HG03558 (cell line): ENCODE measurements at regions not wholly inside any gene's neighbourhood (a gene's known extent, or its start where the extent isn't known, plus 50 kb on each side); places are given as distances from the start of the nearest gene placed in this dataset.
"Not testable (repeated sequence)": the region's sequence is repeated elsewhere in the genome, so short reads cannot be mapped to it uniquely, and the experiment has no call there.

Experiments
- ATAC-seq: cut with Tn5 transposase; IDR thresholded peaks from one replicate; pipeline ENCODE4 v1.9.1; 2021; ENCODE audit warnings: moderate number of reproducible peaks; ENCODE audit not compliant: unreplicated experiment; ENCODE audit errors: extremely low read depth

- ATAC-seq: no peak
Observed at GRCh38 chr7:124183649-124184048, 150.8 kb upstream of the TMEM229A start.

DNA sequence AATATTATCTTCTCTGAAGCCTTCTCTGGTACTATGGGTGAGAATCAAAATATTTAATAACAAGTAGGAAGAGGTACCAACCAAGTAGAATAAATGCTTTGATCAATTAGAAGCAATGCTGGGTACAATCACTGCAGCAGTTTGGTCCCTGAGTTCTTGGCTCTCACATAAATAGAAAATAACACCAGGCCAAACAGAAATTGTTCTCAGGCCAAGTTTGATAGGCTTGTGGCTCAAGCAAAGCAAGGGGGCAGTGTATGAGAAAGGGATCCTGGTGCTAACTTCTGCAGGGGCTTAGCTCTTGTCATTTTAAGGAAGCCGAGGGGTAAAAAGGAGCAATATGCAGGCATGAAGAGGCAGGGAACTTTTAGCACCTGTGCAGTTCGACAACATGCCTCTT, 146.8 kb upstream of the TMEM229A start:
- no peak for ATAC-seq

GRCh38 chr7:124177891-124178290, 145.0 kb upstream of the TMEM229A start:
- no peak for ATAC-seq

GRCh38 chr7:124171812-124172211, 138.9 kb upstream of the TMEM229A start:
- not testable (repeated sequence) for ATAC-seq

DNA sequence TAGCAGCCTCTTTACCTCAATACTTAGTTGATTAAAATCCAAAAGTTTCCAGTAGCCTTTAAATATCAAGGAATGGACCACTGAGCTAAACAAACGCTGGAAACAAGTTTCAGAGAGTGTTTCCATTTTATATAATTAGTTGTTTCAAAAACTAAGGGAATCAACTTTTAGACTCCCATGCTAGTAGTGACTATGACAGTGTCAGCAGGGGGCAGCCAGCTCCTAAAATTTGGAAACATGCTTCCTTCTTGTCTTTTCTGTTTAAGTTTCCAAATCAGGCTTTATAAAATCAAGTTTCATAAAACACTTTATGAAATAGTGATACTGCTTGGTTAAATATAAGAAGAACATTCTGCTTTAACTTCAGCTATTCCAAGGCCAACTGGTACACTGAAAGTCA, 138.2 kb upstream of the TMEM229A start:
- no peak for ATAC-seq

DNA sequence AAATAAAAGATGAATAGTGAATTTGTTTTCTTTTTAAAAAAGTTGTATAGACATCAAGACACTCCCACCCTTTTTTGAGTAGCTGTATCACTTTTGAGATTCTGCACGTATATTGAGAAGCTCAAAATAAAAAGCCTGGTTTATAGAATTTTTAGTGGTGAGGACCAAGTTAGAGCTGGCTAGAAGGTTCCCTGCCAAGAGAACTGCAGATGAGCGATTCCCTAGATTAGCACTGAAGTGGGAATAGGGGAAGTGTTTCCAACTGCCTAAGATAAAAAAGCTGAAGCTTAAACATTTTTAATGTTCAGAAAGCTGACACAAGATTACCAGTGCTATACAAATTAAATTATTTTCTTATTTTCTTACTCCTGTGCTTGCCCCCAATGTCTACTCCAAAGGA, 135.7 kb upstream of the TMEM229A start:
- no peak for ATAC-seq

GRCh38 chr7:124162667-124163066, 129.8 kb upstream of the TMEM229A start:
- no peak for ATAC-seq

DNA sequence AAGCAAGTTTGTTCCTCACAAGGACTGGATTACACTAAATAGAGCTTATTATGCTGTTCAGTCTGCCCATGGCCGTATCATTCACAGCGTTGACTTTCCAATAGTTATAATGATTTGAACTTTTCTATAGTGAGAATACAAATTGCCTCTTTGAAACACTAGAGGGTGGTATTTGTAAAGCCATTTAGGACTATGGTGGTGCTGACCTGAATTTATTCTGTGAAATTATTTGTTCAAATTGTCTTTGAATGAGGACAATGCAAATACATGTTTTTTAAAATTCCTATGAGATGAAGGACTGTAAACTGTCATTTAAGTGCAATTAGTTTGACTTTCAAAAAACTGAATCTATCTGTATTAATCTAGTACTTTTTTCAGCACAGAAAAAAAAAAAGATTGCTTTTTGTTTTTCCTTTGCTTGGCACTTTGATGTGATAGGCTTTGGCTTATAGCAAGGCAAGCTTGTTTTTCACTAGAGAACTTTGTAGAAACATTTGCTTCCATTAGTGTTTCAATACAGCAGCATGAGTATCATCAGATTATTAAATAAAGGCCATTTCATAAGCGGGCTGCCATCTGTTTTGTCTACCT, 122.7 kb upstream of the TMEM229A start:
- no peak for ATAC-seq

GRCh38 chr7:124152859-124153692, 120.2 kb upstream of the TMEM229A start:
- no peak for ATAC-seq

DNA sequence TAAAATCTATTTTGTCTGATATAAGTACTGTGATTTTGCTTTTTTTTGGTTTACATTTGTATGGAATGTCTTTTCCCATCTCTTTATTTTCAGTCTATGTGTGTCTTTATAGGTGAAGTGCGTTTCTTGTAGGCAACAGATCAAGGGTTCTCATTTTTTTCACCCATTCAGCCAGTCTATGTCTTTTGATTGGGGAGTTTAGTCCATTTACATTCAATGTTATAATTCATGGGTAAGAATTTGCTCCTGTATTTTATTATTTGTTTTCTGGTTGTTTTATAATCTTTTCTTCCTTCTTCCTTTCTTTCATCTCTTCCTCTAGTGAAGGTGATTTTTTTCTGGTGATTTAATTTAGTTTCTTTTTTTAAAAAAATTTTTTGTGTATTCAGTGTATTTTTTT, 104.8 kb upstream of the TMEM229A start:
- no peak for ATAC-seq

DNA sequence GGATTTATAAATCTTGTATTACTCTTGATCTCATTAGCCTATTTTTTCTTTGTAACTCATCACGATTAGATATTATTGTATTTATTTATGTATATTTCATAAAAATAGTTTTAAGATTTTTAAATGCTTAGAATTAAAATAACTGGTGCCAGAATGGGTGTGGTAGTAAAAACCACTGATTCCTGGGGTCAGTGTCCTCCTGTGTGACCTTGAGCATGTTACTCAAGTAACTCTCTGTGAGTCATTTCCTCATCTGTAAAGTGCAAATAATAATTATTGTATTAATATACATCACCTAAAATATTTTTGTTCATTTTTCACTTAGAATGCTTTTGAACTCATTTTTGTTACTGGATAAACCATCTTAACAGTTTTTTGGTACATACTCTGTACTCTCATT, 91.3 kb upstream of the TMEM229A start:
- no peak for ATAC-seq

DNA sequence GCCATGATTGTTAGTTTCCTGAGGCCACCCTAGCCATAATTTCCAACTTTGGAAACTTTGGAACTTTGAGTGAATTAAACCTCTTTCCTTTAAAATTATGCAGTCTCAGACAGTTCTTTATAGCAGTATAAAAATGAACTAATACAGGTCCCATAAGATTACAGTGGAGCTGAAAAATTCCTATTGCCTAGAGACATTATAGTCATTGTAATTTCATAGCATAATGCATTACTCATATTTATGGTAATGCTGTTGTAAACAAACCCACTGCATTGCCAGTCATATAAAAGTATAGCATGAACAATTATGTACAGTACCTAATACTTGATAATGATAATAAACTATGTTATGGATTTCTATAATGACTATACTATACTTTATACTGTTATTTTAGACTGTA, 88.0 kb upstream of the TMEM229A start:
- ATAC-seq: no peak

DNA sequence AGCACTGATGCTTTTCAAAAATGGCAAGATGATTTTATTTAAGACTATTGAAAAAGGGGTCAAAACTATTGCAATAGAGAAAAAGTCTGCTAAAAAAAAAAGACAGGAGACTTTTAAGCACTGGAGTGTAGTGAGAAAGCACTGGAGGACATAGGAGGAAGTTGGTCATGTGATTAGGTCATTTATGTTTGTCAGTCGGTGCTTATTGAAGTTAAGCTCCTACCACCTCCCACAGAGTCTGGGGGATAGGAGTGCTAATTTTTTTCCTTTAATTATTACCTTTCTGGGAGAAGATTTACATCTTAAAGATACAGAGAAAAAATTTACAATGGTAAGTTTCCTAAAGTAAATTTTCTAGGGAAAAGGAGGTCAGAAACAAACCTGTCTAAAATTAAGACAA, 80.2 kb upstream of the TMEM229A start:
- no peak for ATAC-seq

GRCh38 chr7:124106575-124106974, 73.7 kb upstream of the TMEM229A start:
- no peak for ATAC-seq

GRCh38 chr7:124101173-124101768, 68.4 kb upstream of the TMEM229A start:
- ATAC-seq: no peak

DNA sequence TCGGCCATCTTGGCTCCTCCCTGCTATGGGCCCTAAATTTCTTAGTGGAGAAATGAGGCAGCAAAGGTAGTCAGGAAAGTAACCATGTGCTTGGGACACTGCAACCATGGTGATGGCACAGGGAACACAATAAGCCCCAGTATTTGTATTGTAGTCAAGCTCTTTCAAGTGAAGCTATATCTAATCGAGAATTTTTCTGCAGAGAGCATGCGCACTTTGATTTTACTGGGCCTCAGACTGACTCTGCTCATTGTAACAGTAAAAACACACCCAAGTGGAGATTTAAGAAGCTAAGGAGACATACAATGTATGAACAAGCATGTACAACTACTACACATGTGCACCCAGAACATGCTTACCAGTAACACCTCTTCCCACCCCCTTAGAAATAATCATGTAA, 67.3 kb upstream of the TMEM229A start:
- ATAC-seq: no peak

- ATAC-seq: not testable (repeated sequence)
Observed at GRCh38 chr7:124099585-124099984, 66.7 kb upstream of the TMEM229A start.

- ATAC-seq: no peak
Observed at GRCh38 chr7:124089621-124090020, 56.8 kb upstream of the TMEM229A start.

- no peak for ATAC-seq
Observed at GRCh38 chr7:124088590-124088989, 55.7 kb upstream of the TMEM229A start.

GRCh38 chr7:124086843-124087242, 54.0 kb upstream of the TMEM229A start:
- no peak for ATAC-seq

- no peak for ATAC-seq
Observed at GRCh38 chr7:124085179-124085578, 52.3 kb upstream of the TMEM229A start.

DNA sequence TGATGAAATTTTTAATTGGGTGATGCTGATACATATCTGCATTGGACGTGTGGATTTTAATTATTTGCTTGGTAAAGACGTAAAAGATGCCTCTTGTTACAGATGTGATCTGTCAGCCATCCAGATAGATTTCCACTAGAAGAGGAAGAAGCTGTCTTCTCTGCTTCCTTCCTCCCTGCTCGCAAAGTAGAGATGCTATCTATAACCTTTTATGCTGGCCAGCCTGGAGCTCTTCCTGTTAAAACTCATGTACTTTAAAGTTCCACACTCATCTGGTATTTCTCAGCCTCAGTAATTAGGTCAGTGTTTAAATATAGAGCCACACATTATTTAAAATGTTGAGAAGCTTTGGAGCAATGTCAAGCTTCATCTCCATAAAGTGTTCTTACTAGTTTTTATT, 51.2 kb upstream of the TMEM229A start:
- no peak for ATAC-seq
